HFF-Myc (cell line): ENCODE measurements at regions not wholly inside any gene's neighbourhood (a gene's known extent, or its start where the extent isn't known, plus 50 kb on each side); places are given as distances from the start of the nearest gene placed in this dataset.

Experiments
- DNase-seq: peaks from one replicate; pipeline ENCODE4 v3.0.0-alpha.2; 2011; ENCODE audit warnings: low read depth; ENCODE audit errors: extremely low read depth
- H3K4me3 ChIP-seq: replicated peaks from 2 replicates; pipeline ENCODE4 v1.5.1; 2011; ENCODE audit warnings: low read depth, mild to moderate bottlenecking, control low read depth, low read length
- CTCF ChIP-seq: IDR thresholded peaks from 2 replicates; pipeline ENCODE4 v1.5.1; 2012; ENCODE audit warnings: mild to moderate bottlenecking, low read depth, low read length, control low read depth; ENCODE audit errors: missing control alignments

DNA sequence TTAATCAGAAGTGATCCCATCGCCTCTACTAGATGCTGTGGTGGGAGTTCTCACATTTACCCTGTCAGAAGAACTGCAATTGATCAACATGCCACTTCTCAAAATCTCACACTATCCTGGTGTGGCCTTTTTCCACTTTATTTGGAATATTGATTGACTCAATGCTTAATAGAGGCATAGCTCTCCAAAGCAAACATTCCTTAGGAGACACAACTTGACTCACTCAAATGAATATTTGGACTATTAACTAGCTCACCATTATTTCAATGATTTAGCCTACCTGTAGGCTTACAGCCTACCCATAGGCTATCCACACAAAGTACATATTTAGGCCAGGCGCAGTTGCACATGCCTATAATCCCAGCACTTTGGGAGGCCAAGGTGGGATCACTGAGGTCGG, 186.5 kb downstream of the KLHL28 start:
- no peak for TF ChIP-seq CTCF
- no peak for DNase-seq
- H3K4me3 ChIP-seq: no peak overlapping the region

- TF ChIP-seq CTCF: no peak
- no peak overlapping the region for H3K4me3 ChIP-seq
- no peak for DNase-seq
Observed at GRCh38 chr14:44774396-44774795, 187.4 kb downstream of the KLHL28 start.

- H3K4me3 ChIP-seq: no peak overlapping the region
- no peak for TF ChIP-seq CTCF
- DNase-seq: no peak
Observed at GRCh38 chr14:44771496-44771895, 190.3 kb downstream of the KLHL28 start.

DNA sequence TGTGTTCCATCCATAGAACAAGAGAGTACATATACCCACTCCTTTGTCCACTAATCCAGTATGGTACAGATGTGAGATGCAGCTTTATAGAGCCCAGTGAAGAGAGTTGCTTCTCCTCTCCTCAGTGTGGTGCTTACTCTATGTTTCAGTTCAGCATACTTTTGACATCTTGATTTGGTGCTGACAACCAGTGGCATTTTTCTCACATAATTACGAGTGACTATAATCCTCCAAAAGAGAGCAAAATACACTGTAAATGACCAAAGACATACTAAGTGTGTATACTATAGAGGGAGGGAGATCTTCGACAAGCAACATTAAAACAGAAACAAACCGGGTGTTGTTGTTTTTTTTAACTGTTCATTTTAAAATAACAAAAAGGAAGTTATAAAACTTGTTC, 191.5 kb downstream of the KLHL28 start:
- TF ChIP-seq CTCF: no peak
- no peak overlapping the region for H3K4me3 ChIP-seq
- DNase-seq: no peak

GRCh38 chr14:44768935-44769334, 192.8 kb downstream of the KLHL28 start:
- TF ChIP-seq CTCF: no peak
- H3K4me3 ChIP-seq: no peak overlapping the region
- DNase-seq: no peak

DNA sequence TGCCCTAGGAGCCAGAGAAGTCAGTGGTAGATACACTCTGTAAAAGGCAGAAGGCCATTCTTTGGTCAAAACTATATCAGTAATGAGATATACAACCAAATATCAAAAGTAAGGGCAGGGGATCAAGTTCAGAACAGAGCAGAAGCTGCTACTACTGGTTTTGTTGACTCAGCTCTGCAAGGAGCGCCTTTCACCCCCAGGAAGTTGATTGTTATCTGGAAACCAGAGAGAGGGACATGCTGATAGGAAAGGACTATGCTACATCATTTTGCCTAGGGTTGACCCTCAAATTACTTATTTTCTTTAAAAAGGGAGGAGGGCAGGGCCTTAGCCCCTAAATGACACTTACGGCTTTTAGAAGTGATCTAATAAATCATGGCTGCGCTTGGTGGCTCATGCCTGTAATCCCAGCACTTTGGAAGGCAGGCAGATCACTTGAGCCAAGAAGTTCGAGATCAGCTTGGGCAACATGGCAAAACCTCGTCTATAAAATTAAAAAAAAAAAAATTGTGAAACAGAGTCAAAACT, 194.0 kb downstream of the KLHL28 start:
- TF ChIP-seq CTCF: no peak
- H3K4me3 ChIP-seq: no peak overlapping the region
- no peak for DNase-seq

- no peak for DNase-seq
- H3K4me3 ChIP-seq: no peak overlapping the region
- TF ChIP-seq CTCF: no peak
Observed at GRCh38 chr14:44766285-44766684, 195.5 kb downstream of the KLHL28 start.
